Rectal smooth muscle tissue (tissue), 1 donor: ENCODE measurements at regions not wholly inside any gene's neighbourhood (a gene's known extent, or its start where the extent isn't known, plus 50 kb on each side); places are given as distances from the start of the nearest gene placed in this dataset.

Experiments used
- H3K27ac ChIP-seq: one replicate; pipeline ENCODE4 v1.7.0; 2013; ENCODE audit warnings: low read depth, low read length, inconsistent platforms
- H3K27me3 ChIP-seq: one replicate; pipeline ENCODE4 v1.7.0; 2013; ENCODE audit warnings: low read length; ENCODE audit not compliant: control insufficient read depth, insufficient read depth
- H3K36me3 ChIP-seq: one replicate; pipeline ENCODE4 v1.7.0; 2013; ENCODE audit warnings: low read length; ENCODE audit not compliant: control insufficient read depth, insufficient read depth
- H3K4me1 ChIP-seq: one replicate; pipeline ENCODE4 v1.7.0; 2013; ENCODE audit warnings: low read length; ENCODE audit not compliant: control insufficient read depth, insufficient read depth
- H3K4me3 ChIP-seq: one replicate; pipeline ENCODE4 v1.7.0; 2013; ENCODE audit warnings: low read length
- H3K9ac ChIP-seq: one replicate; pipeline ENCODE4 v1.7.0; 2013; ENCODE audit warnings: low read length

GRCh38 chr2:150789376-150789905, 302.0 kb upstream of the RND3 start:
- no peak overlapping the region for H3K27ac ChIP-seq
- H3K4me1 ChIP-seq: no peaks in the 10 kb centered on the region
- no peaks in the 10 kb centered on the region for H3K27me3 ChIP-seq
- H3K36me3 ChIP-seq: no peaks in the 10 kb centered on the region
- H3K9ac ChIP-seq: no peak overlapping the region
- H3K4me3 ChIP-seq: no peak overlapping the region

- H3K27ac ChIP-seq: no peak overlapping the region
- H3K36me3 ChIP-seq: no peaks in the 10 kb centered on the region
- no peak overlapping the region for H3K9ac ChIP-seq
- no peak overlapping the region for H3K4me3 ChIP-seq
- no peaks in the 10 kb centered on the region for H3K27me3 ChIP-seq
- H3K4me1 ChIP-seq: no peaks in the 10 kb centered on the region
Measured at GRCh38 chr2:150788426-150789140, 301.1 kb upstream of the RND3 start.

GRCh38 chr2:150787353-150788093, 300.1 kb upstream of the RND3 start:
- no peak overlapping the region for H3K9ac ChIP-seq
- no peaks in the 10 kb centered on the region for H3K4me1 ChIP-seq
- no peak overlapping the region for H3K27ac ChIP-seq
- H3K36me3 ChIP-seq: no peaks in the 10 kb centered on the region
- H3K27me3 ChIP-seq: no peaks in the 10 kb centered on the region
- H3K4me3 ChIP-seq: no peak overlapping the region

- Histone ChIP-seq H3K4me3 (no peak overlapping the region), H3K27me3 (no peaks in the 10 kb centered on the region), H3K9ac (no peak overlapping the region), H3K4me1 (no peaks in the 10 kb centered on the region), H3K27ac (no peak overlapping the region), H3K36me3 (no peaks in the 10 kb centered on the region)
Measured at GRCh38 chr2:150784389-150784788, 296.9 kb upstream of the RND3 start.

GRCh38 chr2:150783896-150784295, 296.4 kb upstream of the RND3 start:
- Histone ChIP-seq H3K4me1 (no peaks in the 10 kb centered on the region), H3K4me3 (no peak overlapping the region), H3K27ac (no peak overlapping the region), H3K9ac (no peak overlapping the region), H3K36me3 (no peaks in the 10 kb centered on the region), H3K27me3 (no peaks in the 10 kb centered on the region)

- no peak overlapping the region for H3K9ac ChIP-seq
- no peaks in the 10 kb centered on the region for H3K36me3 ChIP-seq
- H3K4me3 ChIP-seq: no peak overlapping the region
- H3K27ac ChIP-seq: no peak overlapping the region
- H3K27me3 ChIP-seq: no peaks in the 10 kb centered on the region
- H3K4me1 ChIP-seq: no peaks in the 10 kb centered on the region
Measured at GRCh38 chr2:150783015-150783414, 295.5 kb upstream of the RND3 start.

- Histone ChIP-seq H3K9ac (no peak overlapping the region), H3K27ac (no peak overlapping the region), H3K4me1 (no peaks in the 10 kb centered on the region), H3K4me3 (no peak overlapping the region), H3K27me3 (no peaks in the 10 kb centered on the region), H3K36me3 (no peaks in the 10 kb centered on the region)
Measured at GRCh38 chr2:150782613-150783012, 295.1 kb upstream of the RND3 start.

- Histone ChIP-seq H3K9ac (no peak overlapping the region), H3K27ac (no peak overlapping the region), H3K4me1 (no peaks in the 10 kb centered on the region), H3K36me3 (no peaks in the 10 kb centered on the region), H3K4me3 (no peak overlapping the region), H3K27me3 (no peaks in the 10 kb centered on the region)
Measured at GRCh38 chr2:150781142-150781541, 293.7 kb upstream of the RND3 start.

GRCh38 chr2:150778828-150779227, 291.4 kb upstream of the RND3 start:
- no peaks in the 10 kb centered on the region for H3K27me3 ChIP-seq
- no peaks in the 10 kb centered on the region for H3K4me1 ChIP-seq
- no peak overlapping the region for H3K27ac ChIP-seq
- H3K36me3 ChIP-seq: no peaks in the 10 kb centered on the region
- no peak overlapping the region for H3K9ac ChIP-seq
- no peak overlapping the region for H3K4me3 ChIP-seq

GRCh38 chr2:150769421-150769820, 282.0 kb upstream of the RND3 start:
- Histone ChIP-seq H3K27me3 (no peaks in the 10 kb centered on the region), H3K27ac (no peak overlapping the region), H3K4me1 (no peaks in the 10 kb centered on the region), H3K4me3 (no peak overlapping the region), H3K9ac (no peak overlapping the region), H3K36me3 (no peaks in the 10 kb centered on the region)

GRCh38 chr2:150767991-150768746, 280.7 kb upstream of the RND3 start:
- Histone ChIP-seq H3K27ac (no peak overlapping the region), H3K4me1 (no peaks in the 10 kb centered on the region), H3K9ac (no peak overlapping the region), H3K4me3 (no peak overlapping the region), H3K36me3 (no peaks in the 10 kb centered on the region), H3K27me3 (peaks cover 2% of the 10 kb centered on the region)

- H3K4me1 ChIP-seq: no peaks in the 10 kb centered on the region
- H3K4me3 ChIP-seq: no peak overlapping the region
- no peak overlapping the region for H3K9ac ChIP-seq
- H3K27ac ChIP-seq: no peak overlapping the region
- peaks cover 2% of the 10 kb centered on the region for H3K27me3 ChIP-seq
- H3K36me3 ChIP-seq: no peaks in the 10 kb centered on the region
Measured at GRCh38 chr2:150762571-150762970, 275.1 kb upstream of the RND3 start.
